H9 (cell line): ENCODE measurements at regions not wholly inside any gene's neighbourhood (a gene's known extent, or its start where the extent isn't known, plus 50 kb on each side); places are given as distances from the start of the nearest gene placed in this dataset.
"Not testable (repeated sequence)": the region's sequence is repeated elsewhere in the genome, so short reads cannot be mapped to it uniquely, and the experiment has no call there.

ENCODE experiments used
- DNase-seq: peaks from one replicate; pipeline ENCODE4 v3.0.0-alpha.2; 2017
- H2AFZ ChIP-seq: one replicate; pipeline ENCODE4 v1.6.1; 2013; ENCODE audit warnings: mild to moderate bottlenecking, low read length, control low read depth, moderate library complexity
- H2AK5ac ChIP-seq: 2 replicates; pipeline ENCODE4 v1.6.1; 2013; ENCODE audit warnings: low read length, control low read depth, mixed read lengths; ENCODE audit not compliant: insufficient read length
- H2BK120ac ChIP-seq: one replicate; pipeline ENCODE4 v1.6.1; 2013; ENCODE audit warnings: low read depth, mild to moderate bottlenecking, low read length, control low read depth, inconsistent platforms; ENCODE audit not compliant: poor library complexity, severe bottlenecking
- H2BK12ac ChIP-seq: 2 replicates; pipeline ENCODE4 v1.6.1; 2013; ENCODE audit warnings: low read length, control low read depth, mixed read lengths, low read depth; ENCODE audit not compliant: insufficient read length
- H2BK15ac ChIP-seq: 2 replicates; pipeline ENCODE4 v1.6.1; 2013; ENCODE audit warnings: low read depth, low read length, control low read depth
- H2BK20ac ChIP-seq: one replicate; pipeline ENCODE4 v1.6.1; 2013; ENCODE audit warnings: low read depth, mild to moderate bottlenecking, low read length, control low read depth, inconsistent platforms; ENCODE audit not compliant: poor library complexity, severe bottlenecking
- H2BK5ac ChIP-seq: 2 replicates; pipeline ENCODE4 v1.6.1; 2013; ENCODE audit warnings: low read length, control low read depth, mixed read lengths; ENCODE audit not compliant: insufficient read length
- H3K14ac ChIP-seq: 2 replicates; pipeline ENCODE4 v1.6.1; 2013; ENCODE audit warnings: low read length, control low read depth; ENCODE audit not compliant: insufficient read depth
- H3K18ac ChIP-seq: 2 replicates; pipeline ENCODE4 v1.6.1; 2013; ENCODE audit warnings: low read depth, mild to moderate bottlenecking, mixed read lengths, low read length, control low read depth; ENCODE audit not compliant: insufficient read length
- H3K23ac ChIP-seq: 2 replicates; pipeline ENCODE4 v1.6.1; 2013; ENCODE audit warnings: low read length, control low read depth, mixed read lengths, low read depth; ENCODE audit not compliant: insufficient read length
- H3K23me2 ChIP-seq: 2 replicates; pipeline ENCODE4 v1.6.1; 2013; ENCODE audit warnings: low read depth, mild to moderate bottlenecking, mixed read lengths, low read length, control low read depth; ENCODE audit not compliant: insufficient read length, poor library complexity, severe bottlenecking
- H3K27ac ChIP-seq: 2 replicates; pipeline ENCODE4 v1.5.1; 2013; ENCODE audit warnings: low read length, control low read depth, mixed read lengths, low read depth; ENCODE audit not compliant: insufficient read length
- H3K27me3 ChIP-seq: 2 replicates; pipeline ENCODE4 v1.6.1; 2013; ENCODE audit warnings: low read length, control low read depth, inconsistent platforms; ENCODE audit not compliant: insufficient read depth
- H3K4ac ChIP-seq: 2 replicates; pipeline ENCODE4 v1.6.1; 2013; ENCODE audit warnings: low read depth, mild to moderate bottlenecking, control low read depth, inconsistent platforms, low read length, moderate library complexity
- H3K4me1 ChIP-seq: 2 replicates; pipeline ENCODE4 v1.6.1; 2013; ENCODE audit warnings: low read length, control low read depth, inconsistent platforms; ENCODE audit not compliant: insufficient read depth
- H3K4me2 ChIP-seq: 2 replicates; pipeline ENCODE4 v1.6.1; 2013; ENCODE audit warnings: low read length, control low read depth, mixed read lengths; ENCODE audit not compliant: insufficient read length, insufficient read depth
- H3K56ac ChIP-seq: 2 replicates; pipeline ENCODE4 v1.6.1; 2013; ENCODE audit warnings: low read depth, mild to moderate bottlenecking, mixed read lengths, low read length, control low read depth; ENCODE audit not compliant: insufficient read length
- H3K79me1 ChIP-seq: 2 replicates; pipeline ENCODE4 v1.6.1; 2013; ENCODE audit warnings: low read depth, mild to moderate bottlenecking, moderate library complexity, low read length, control low read depth, inconsistent platforms; ENCODE audit not compliant: insufficient read depth, poor library complexity, severe bottlenecking
- H3K79me2 ChIP-seq: 2 replicates; pipeline ENCODE4 v1.6.1; 2013; ENCODE audit warnings: low read length, control low read depth, inconsistent platforms; ENCODE audit not compliant: insufficient read depth
- H3K9ac ChIP-seq: 2 replicates; pipeline ENCODE4 v1.6.1; 2013; ENCODE audit warnings: low read length, control low read depth, mixed read lengths; ENCODE audit not compliant: insufficient read length; ENCODE audit errors: extremely low read depth
- H3K9me3 ChIP-seq: one replicate; pipeline ENCODE4 v1.6.1; 2013; ENCODE audit warnings: low read depth, low read length, inconsistent platforms; ENCODE audit not compliant: control insufficient read depth
- H3T11ph ChIP-seq: one replicate; pipeline ENCODE4 v1.6.1; 2013; ENCODE audit warnings: mild to moderate bottlenecking, low read length, control low read depth, inconsistent platforms
- H4K20me1 ChIP-seq: one replicate; pipeline ENCODE4 v1.6.1; 2013; ENCODE audit not compliant: control insufficient read depth, insufficient read length, insufficient read depth
- H4K5ac ChIP-seq: 2 replicates; pipeline ENCODE4 v1.6.1; 2013; ENCODE audit warnings: low read depth, mild to moderate bottlenecking, mixed read lengths, low read length, control low read depth; ENCODE audit not compliant: insufficient read length
- H4K8ac ChIP-seq: replicated peaks from 2 replicates; pipeline ENCODE4 v1.6.1; 2013; ENCODE audit warnings: low read length, control low read depth, mixed read lengths, low read depth; ENCODE audit not compliant: insufficient read length
- H4K91ac ChIP-seq: 2 replicates; pipeline ENCODE4 v1.6.1; 2013; ENCODE audit warnings: low read depth, mild to moderate bottlenecking, moderate library complexity, mixed read lengths, low read length, control low read depth; ENCODE audit not compliant: insufficient read length
- H3K27ac Mint-ChIP-seq, 3 experiments: 2 replicates in 2 of 3; 3 replicates in 1 of 3; pipeline ENCODE4 v1.8.0; 2020 to 2021; ENCODE audit warnings: mixed read lengths in 3 of 3, mild to moderate bottlenecking in 1 of 3, moderate library complexity in 1 of 3
- H3K27me3 Mint-ChIP-seq: 2 replicates; pipeline ENCODE4 v1.8.0; 2021; ENCODE audit warnings: low read depth, mild to moderate bottlenecking, moderate library complexity, mixed read lengths
- H3K36me3 Mint-ChIP-seq, 3 experiments: 2 replicates in 2 of 3; 3 replicates in 1 of 3; pipeline ENCODE4 v1.8.0; 2020 to 2021; ENCODE audit warnings: low read depth in 3 of 3, mixed read lengths in 3 of 3; ENCODE audit not compliant: insufficient read depth in 1 of 3
- H3K4me1 Mint-ChIP-seq, 2 experiments: 2 replicates each; pipeline ENCODE4 v1.8.0; 2020; ENCODE audit warnings: mixed read lengths in 2 of 2
- H3K4me3 Mint-ChIP-seq, 2 experiments: 2 replicates in 1 of 2; 3 replicates in 1 of 2; pipeline ENCODE4 v1.8.0; 2020 to 2021; ENCODE audit warnings: mild to moderate bottlenecking in 2 of 2, mixed read lengths in 2 of 2, moderate library complexity in 1 of 2
- H3K9me3 Mint-ChIP-seq, 2 experiments: 2 replicates in 1 of 2; 3 replicates in 1 of 2; pipeline ENCODE4 v1.8.0; 2020; ENCODE audit warnings: mild to moderate bottlenecking in 2 of 2, mixed read lengths in 2 of 2, moderate library complexity in 1 of 2
- WGBS: extraction: QIAGEN DNeasy Blood & Tissue Kit; methylation state at CpG from one replicate; pipeline ENCODE4 v1.1.7; 2013; ENCODE audit warnings: missing lambda C conversion rate, low lambda C conversion rate, mixed read lengths; ENCODE audit not compliant: insufficient read length; ENCODE audit errors: extremely low coverage; 5-methylcytosine and 5-hydroxymethylcytosine counted together

GRCh38 chr11:67906969-67907368 is 96.9 kb downstream of the UNC93B1 start:
- not testable (repeated sequence) for H2AFZ ChIP-seq, H2BK15ac ChIP-seq
- WGBS: no CpG with 5 or more reads among the region's 1 CpG

DNA sequence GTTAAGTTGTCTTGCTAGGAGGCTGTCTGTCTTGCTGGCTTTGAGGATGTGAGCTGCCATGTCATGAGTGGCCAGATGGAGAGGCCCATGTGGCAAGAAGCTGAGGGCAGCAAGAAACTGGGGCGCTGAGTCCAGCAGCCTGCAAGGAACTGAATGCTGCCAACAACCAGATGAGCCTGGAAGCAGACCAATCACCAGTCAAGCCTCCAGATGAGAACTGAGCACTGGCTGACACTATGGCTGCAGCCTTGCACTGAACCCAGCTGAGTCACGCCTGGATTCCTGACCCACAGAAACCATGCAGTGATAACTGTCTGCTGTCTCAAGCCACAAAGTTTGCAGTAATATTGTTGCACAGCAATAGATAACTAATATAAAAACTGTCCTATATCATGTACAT is 104.4 kb downstream of the UNC93B1 start:
- DNase-seq, H3K4me1 ChIP-seq, H3K36me3 Mint-ChIP-seq, H3K23ac ChIP-seq, H3K79me1 ChIP-seq, H4K5ac ChIP-seq, H2BK120ac ChIP-seq, H2AK5ac ChIP-seq, H3K27me3 Mint-ChIP-seq, H2BK12ac ChIP-seq, H3K27ac ChIP-seq, H3K79me2 ChIP-seq, H3K27me3 ChIP-seq, H4K20me1 ChIP-seq, H3K4ac ChIP-seq, H3K4me3 Mint-ChIP-seq, H3K23me2 ChIP-seq, H3K18ac ChIP-seq, H3K27ac Mint-ChIP-seq, H3T11ph ChIP-seq, H2BK20ac ChIP-seq, H2AFZ ChIP-seq, H3K9me3 Mint-ChIP-seq, H3K56ac ChIP-seq, H4K91ac ChIP-seq, H2BK15ac ChIP-seq, H3K14ac ChIP-seq, H3K9ac ChIP-seq, H2BK5ac ChIP-seq, H4K8ac ChIP-seq, H3K4me2 ChIP-seq, H3K9me3 ChIP-seq, H3K4me1 Mint-ChIP-seq: not testable (repeated sequence)
- no CpG with 5 or more reads among the region's 2 CpGs for WGBS

More at GRCh38 chr11:67906969-67907368, 96.9 kb downstream of the UNC93B1 start:
- H3K4me1 ChIP-seq, H4K8ac ChIP-seq, H2BK12ac ChIP-seq, H3K9me3 ChIP-seq, H3K79me2 ChIP-seq, H3K23me2 ChIP-seq, H3K23ac ChIP-seq, H3K27me3 Mint-ChIP-seq, H2BK20ac ChIP-seq, H3K27ac Mint-ChIP-seq, H3K56ac ChIP-seq, H2BK120ac ChIP-seq, H3K9ac ChIP-seq, H3K27ac ChIP-seq, H3K4ac ChIP-seq, H3K4me2 ChIP-seq, H3K14ac ChIP-seq, DNase-seq, H3K9me3 Mint-ChIP-seq, H4K20me1 ChIP-seq, H3K18ac ChIP-seq, H3K79me1 ChIP-seq, H2AK5ac ChIP-seq, H4K5ac ChIP-seq, H3K4me3 Mint-ChIP-seq, H4K91ac ChIP-seq, H2BK5ac ChIP-seq, H3K36me3 Mint-ChIP-seq, H3K27me3 ChIP-seq, H3T11ph ChIP-seq: not testable (repeated sequence)
- H3K4me1 Mint-ChIP-seq: peaks cover 12 to 18% of the 10 kb centered on the region in 2 experiments
